Parathyroid adenoma (tissue), 2 donors: ENCODE measurements at regions not wholly inside any gene's neighbourhood (a gene's known extent, or its start where the extent isn't known, plus 50 kb on each side); places are given as distances from the start of the nearest gene placed in this dataset.

ENCODE experiments used
- H2AFZ ChIP-seq: fragments of 300-600 bp; sonication (generic); one replicate; pipeline ENCODE4 v1.7.0; 2017; ENCODE audit warnings: antibody characterized with exemption, mild to moderate bottlenecking
- H3K27ac ChIP-seq: fragments of 300-600 bp; sonication (generic); one replicate; pipeline ENCODE4 v1.7.0; 2017
- H3K27me3 ChIP-seq: fragments of 300-600 bp; sonication (generic); one replicate; pipeline ENCODE4 v1.7.0; 2017; ENCODE audit warnings: low read length; ENCODE audit not compliant: control insufficient read depth, insufficient read depth
- H3K36me3 ChIP-seq: fragments of 300-600 bp; sonication (generic); one replicate; pipeline ENCODE4 v1.7.0; 2017; ENCODE audit warnings: low read length; ENCODE audit not compliant: control insufficient read depth, insufficient read depth
- H3K4me1 ChIP-seq: fragments of 300-600 bp; sonication (generic); one replicate; pipeline ENCODE4 v1.7.0; 2017; ENCODE audit warnings: control low read depth
- H3K4me2 ChIP-seq: fragments of 300-600 bp; sonication (generic); one replicate; pipeline ENCODE4 v1.7.0; 2017; ENCODE audit warnings: low read length
- H3K4me3 ChIP-seq: fragments of 300-600 bp; sonication (generic); one replicate; pipeline ENCODE4 v1.7.0; 2017; ENCODE audit warnings: low read depth, low read length
- H3K79me2 ChIP-seq: fragments of 300-600 bp; sonication (generic); one replicate; pipeline ENCODE4 v1.7.0; 2017; ENCODE audit warnings: control low read depth
- H3K9ac ChIP-seq: fragments of 300-600 bp; sonication (generic); one replicate; pipeline ENCODE4 v1.7.0; 2017; ENCODE audit warnings: mild to moderate bottlenecking
- H3K9me3 ChIP-seq: fragments of 300-600 bp; sonication (generic); one replicate; pipeline ENCODE4 v1.7.0; 2017; ENCODE audit warnings: low read length; ENCODE audit not compliant: control insufficient read depth
- CTCF ChIP-seq: fragments of 300-600 bp; sonication (generic); IDR thresholded peaks from one replicate; pipeline ENCODE4 v1.7.0; 2017; ENCODE audit warnings: antibody characterized with exemption, mild to moderate bottlenecking
- donor health status: primary hyperparathyroidism.

- no peaks in the 10 kb centered on the region for H3K4me1 ChIP-seq
- no peak for TF ChIP-seq CTCF
Observed at GRCh38 chr7:85447004-85447403, 260.1 kb upstream of the SEMA3D start.

GRCh38 chr7:85426487-85426960, 239.7 kb upstream of the SEMA3D start:
- no peaks in the 10 kb centered on the region for H3K79me2 ChIP-seq
- no peaks in the 10 kb centered on the region for H3K9me3 ChIP-seq
- H3K27me3 ChIP-seq = no peaks in the 10 kb centered on the region
- no peak for TF ChIP-seq CTCF
- no peaks in the 10 kb centered on the region for H3K4me1 ChIP-seq
- H3K4me3 ChIP-seq = no peak overlapping the region
- no peak overlapping the region for H3K4me2 ChIP-seq
- no peak overlapping the region for H3K9ac ChIP-seq
- no peak overlapping the region for H3K27ac ChIP-seq
- no peak overlapping the region for H2AFZ ChIP-seq
- no peaks in the 10 kb centered on the region for H3K36me3 ChIP-seq

More at GRCh38 chr7:85447004-85447403, 260.1 kb upstream of the SEMA3D start:
- Histone ChIP-seq H3K4me2 (no peak overlapping the region), H2AFZ (no peak overlapping the region), H3K9ac (no peak overlapping the region), H3K27ac (no peak overlapping the region), H3K79me2 (no peaks in the 10 kb centered on the region), H3K9me3 (no peaks in the 10 kb centered on the region), H3K36me3 (no peaks in the 10 kb centered on the region), H3K4me3 (no peak overlapping the region), H3K27me3 (no peaks in the 10 kb centered on the region)

GRCh38 chr7:85424298-85424697, 237.4 kb upstream of the SEMA3D start:
- Histone ChIP-seq H3K27me3 (no peaks in the 10 kb centered on the region), H3K36me3 (no peaks in the 10 kb centered on the region), H3K27ac (no peak overlapping the region), H2AFZ (no peak overlapping the region), H3K4me2 (no peak overlapping the region), H3K9me3 (no peaks in the 10 kb centered on the region), H3K4me3 (no peak overlapping the region), H3K4me1 (no peaks in the 10 kb centered on the region), H3K9ac (no peak overlapping the region), H3K79me2 (no peaks in the 10 kb centered on the region)
- TF ChIP-seq CTCF = no peak

DNA sequence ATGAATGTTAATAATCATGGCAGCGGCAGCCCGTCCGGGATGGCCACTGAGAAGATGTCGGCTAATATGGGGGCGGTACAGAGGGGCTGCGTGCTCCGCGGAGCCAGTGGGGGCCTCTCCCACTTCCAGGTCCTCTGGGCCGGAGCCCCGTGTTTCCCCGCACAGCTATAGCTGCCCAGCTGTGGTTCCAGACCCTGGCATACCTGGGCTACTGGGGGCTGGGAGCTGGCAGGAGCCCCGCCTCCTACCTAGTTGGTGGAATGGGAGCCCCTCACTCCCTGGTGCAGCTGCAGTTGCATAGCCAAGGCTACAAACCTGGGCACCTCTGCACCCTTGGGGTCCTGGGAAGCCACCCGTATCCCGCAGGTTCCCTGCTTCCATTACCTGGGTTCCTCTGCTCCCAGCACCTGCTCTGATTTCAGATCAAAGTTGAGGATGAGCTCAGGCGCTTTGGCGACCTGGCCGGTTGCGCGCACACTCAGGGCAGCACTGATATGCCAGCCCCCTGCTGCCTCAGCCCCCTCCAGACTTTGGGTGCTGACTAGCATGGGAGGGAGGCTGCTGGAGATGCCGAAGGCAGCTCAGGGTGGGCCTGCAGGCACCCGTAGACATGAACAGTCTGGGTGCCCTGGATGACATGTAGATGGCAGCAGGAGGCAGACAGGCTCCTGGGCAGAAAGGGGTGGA, 236.5 kb upstream of the SEMA3D start:
- Histone ChIP-seq H2AFZ (no peak overlapping the region), H3K9ac (no peak overlapping the region), H3K9me3 (no peaks in the 10 kb centered on the region), H3K4me2 (no peak overlapping the region), H3K4me3 (no peak overlapping the region), H3K4me1 (no peaks in the 10 kb centered on the region), H3K36me3 (no peaks in the 10 kb centered on the region), H3K27me3 (no peaks in the 10 kb centered on the region), H3K79me2 (no peaks in the 10 kb centered on the region), H3K27ac (no peak overlapping the region)
- TF ChIP-seq CTCF = no peak

- TF ChIP-seq CTCF = no peak
- H3K27me3 ChIP-seq = no peaks in the 10 kb centered on the region
- H3K4me3 ChIP-seq = no peak overlapping the region
- H3K4me2 ChIP-seq = no peak overlapping the region
- H2AFZ ChIP-seq = no peak overlapping the region
- H3K79me2 ChIP-seq = no peaks in the 10 kb centered on the region
- no peak overlapping the region for H3K27ac ChIP-seq
- H3K4me1 ChIP-seq = no peaks in the 10 kb centered on the region
- no peak overlapping the region for H3K9ac ChIP-seq
- no peaks in the 10 kb centered on the region for H3K9me3 ChIP-seq
- H3K36me3 ChIP-seq = no peaks in the 10 kb centered on the region
Observed at GRCh38 chr7:85415743-85416142, 228.9 kb upstream of the SEMA3D start.
